HEK293 (cell line): ENCODE measurements at regions not wholly inside any gene's neighbourhood (a gene's known extent, or its start where the extent isn't known, plus 50 kb on each side); places are given as distances from the start of the nearest gene placed in this dataset.

ENCODE experiments used
- CTCF ChIA-PET: fragments of 350-600 bp; formaldehyde crosslinking; extraction: SDS; loops from one replicate; lab custom pipeline; 2021; ENCODE audit warnings: antibody characterized with exemption; lab: Yijun Ruan, JAX
- POLR2A ChIA-PET: fragments of 300-600 bp; formaldehyde crosslinking; extraction: SDS; loops from one replicate; lab custom pipeline; 2020; ENCODE audit warnings: antibody characterized with exemption, inconsistent platforms; lab: Yijun Ruan, JAX
- H3K27ac ChIP-seq: fragments of 200-500 bp; sonication (Bioruptor generic); 2 replicates; pipeline ENCODE4 v1.5.1; 2014; ENCODE audit warnings: low read depth, low read length, control low read depth, inconsistent platforms; ENCODE audit errors: extremely low read depth
- H3K36me3 ChIP-seq, 2 experiments: fragments of 200-500 bp in 1 of 2; sonication (Bioruptor generic) in 1 of 2; 1 replicate in 1 of 2; 2 replicates in 1 of 2; pipeline ENCODE4 v1.5.1; 2014 to 2017; ENCODE audit warnings: inconsistent platforms in 2 of 2, low read length in 2 of 2; ENCODE audit not compliant: control insufficient read depth in 2 of 2, insufficient read depth in 1 of 2
- H3K4me1 ChIP-seq: fragments of 200-500 bp; sonication (Bioruptor generic); 2 replicates; pipeline ENCODE4 v1.5.1; 2014; ENCODE audit warnings: mild to moderate bottlenecking, low read length, inconsistent platforms; ENCODE audit not compliant: control insufficient read depth, insufficient read depth
- H3K4me3 ChIP-seq: 2 replicates; pipeline ENCODE4 v1.5.1; 2011; ENCODE audit warnings: low read depth, mild to moderate bottlenecking, control low read depth, low read length, moderate library complexity
- H3K9me3 ChIP-seq: fragments of 200-500 bp; sonication (Bioruptor generic); 2 replicates; pipeline ENCODE4 v1.5.1; 2014; ENCODE audit warnings: low read depth, low read length, inconsistent platforms; ENCODE audit not compliant: control insufficient read depth, insufficient read depth
- PRDM1 ChIP-seq: fragments of 450-650 bp; formaldehyde crosslinking; IDR thresholded peaks from 2 replicates; pipeline ENCODE4; 2016; ENCODE audit warnings: missing biosample characterization, missing genetic modification characterization
- PRDM2 ChIP-seq: fragments of 450-650 bp; formaldehyde crosslinking; IDR thresholded peaks from 2 replicates; pipeline ENCODE4 v1.5.1; 2016; ENCODE audit warnings: missing biosample characterization, missing genetic modification characterization, borderline replicate concordance
- SP3 ChIP-seq: fragments of 450-650 bp; formaldehyde crosslinking; IDR thresholded peaks from 2 replicates; pipeline ENCODE4 v1.5.1; 2016; ENCODE audit warnings: missing biosample characterization, missing genetic modification characterization
- ZFHX2 ChIP-seq: fragments of 450-650 bp; formaldehyde crosslinking; conservative IDR thresholded peaks from 2 replicates; pipeline ENCODE4 v1.5.1; 2016; ENCODE audit warnings: missing biosample characterization, missing genetic modification characterization
- ZNF121 ChIP-seq: fragments of 450-650 bp; formaldehyde crosslinking; IDR thresholded peaks from 2 replicates; pipeline ENCODE4 v1.5.1; 2016; ENCODE audit warnings: missing biosample characterization, missing genetic modification characterization
- ZNF138 ChIP-seq: fragments of 450-650 bp; formaldehyde crosslinking; IDR thresholded peaks from 2 replicates; pipeline ENCODE4 v1.5.1; 2016; ENCODE audit warnings: missing biosample characterization, missing genetic modification characterization, borderline replicate concordance
- ZNF146 ChIP-seq: fragments of 450-650 bp; formaldehyde crosslinking; IDR thresholded peaks from 2 replicates; pipeline ENCODE4 v1.5.1; 2016; ENCODE audit warnings: missing biosample characterization, missing genetic modification characterization
- ZNF148 ChIP-seq: fragments of 450-650 bp; formaldehyde crosslinking; IDR thresholded peaks from 2 replicates; pipeline ENCODE4 v1.5.0; 2017; ENCODE audit warnings: missing biosample characterization, missing genetic modification characterization, borderline replicate concordance
- ZNF211 ChIP-seq: fragments of 450-650 bp; formaldehyde crosslinking; IDR thresholded peaks from 2 replicates; pipeline ENCODE4 v1.5.1; 2016; ENCODE audit warnings: low read depth, missing biosample characterization, missing genetic modification characterization
- ZNF362 ChIP-seq: fragments of 450-650 bp; formaldehyde crosslinking; IDR thresholded peaks from 2 replicates; pipeline ENCODE4 v1.5.1; 2016; ENCODE audit warnings: missing biosample characterization, missing genetic modification characterization
- ZNF561 ChIP-seq: fragments of 450-650 bp; IDR thresholded peaks from 2 replicates; pipeline ENCODE4 v1.5.1; 2018; ENCODE audit warnings: missing biosample characterization, missing genetic modification characterization, borderline replicate concordance
- ZNF626 ChIP-seq: fragments of 450-650 bp; sonication (Bioruptor Pico); formaldehyde crosslinking; IDR thresholded peaks from 2 replicates; pipeline ENCODE4 v1.5.1; 2018; ENCODE audit warnings: missing biosample characterization, missing genetic modification characterization, inconsistent platforms

- TF ChIP-seq PRDM2 (tag by site-specific recombination), result no peak
- no peak for TF ChIP-seq ZNF211 (tag by site-specific recombination)
- no peak for TF ChIP-seq ZNF121 (tag by site-specific recombination)
- no peak for TF ChIP-seq ZNF561 (tag by site-specific recombination)
- TF ChIP-seq ZNF626 (tag by site-specific recombination), result no peak
Measured at GRCh38 chr11:110374921-110375320, 54.8 kb upstream of the FDX1 start (continued).

- H3K36me3 ChIP-seq, result no peaks in the 10 kb centered on the region
- H3K4me3 ChIP-seq, result no peak overlapping the region
- no peak for TF ChIP-seq ZNF362 (tag by site-specific recombination)
- TF ChIP-seq, all 188 proteins: peak for 0
- ChIA-PET POLR2A (interaction anchor here (1.4 kb wide), 1 partner anchor 79 kb away, joined by 7 read pairs; the partner anchor contains the start of gene RDX), CTCF (interaction anchor here (0.7 to 2.2 kb wide), 11 partner anchors 8 to 1071 kb away, joined by 3 to 19 read pairs (median 3); no protein-coding TSS in a partner anchor)
- Histone ChIP-seq H3K4me1 (no peaks in the 10 kb centered on the region), H3K27ac (no peak overlapping the region), H3K9me3 (no peaks in the 10 kb centered on the region)
Measured at GRCh38 chr11:110375351-110375750, 54.4 kb upstream of the FDX1 start.

GRCh38 chr11:110376021-110376420 is 53.7 kb upstream of the FDX1 start:
- no peak overlapping the region for H3K4me3 ChIP-seq
- POLR2A ChIA-PET, result no interaction called here
- H3K4me1 ChIP-seq, result no peaks in the 10 kb centered on the region
- CTCF ChIA-PET, result interaction anchor here (0.7 to 2.2 kb wide), 10 partner anchors 8 to 1070 kb away, joined by 3 to 19 read pairs (median 3); no protein-coding TSS in a partner anchor
- H3K36me3 ChIP-seq, result no peaks in the 10 kb centered on the region
- no peak for TF ChIP-seq ZFHX2 (tag by site-specific recombination)
- TF ChIP-seq ZNF148 (tag by site-specific recombination), result no peak
- no peak for TF ChIP-seq ZNF138 (tag by site-specific recombination)
- no peak for TF ChIP-seq PRDM1 (tag by site-specific recombination)
- TF ChIP-seq SP3 (tag by site-specific recombination), result no peak
- TF ChIP-seq ZNF146 (tag by site-specific recombination), result no peak
- H3K27ac ChIP-seq, result no peak overlapping the region
- H3K9me3 ChIP-seq, result no peaks in the 10 kb centered on the region
